ENCODE measurements at regions not wholly inside any gene's neighbourhood (a gene's known extent, or its start where the extent isn't known, plus 50 kb on each side); places are given as distances from the start of the nearest gene placed in this dataset.

GRCh38 chr2:104698276-104698675 lies 155.6 kb upstream of the POU3F3 start:
- DNase-seq = no peak
- Histone ChIP-seq H3K9me3 (no peaks in the 10 kb centered on the region), H3K4me1 (no peaks in the 10 kb centered on the region), H3K27ac (no peak overlapping the region), H3K36me3 (no peaks in the 10 kb centered on the region), H3K4me3 (no peak overlapping the region), H3K27me3 (no peaks in the 10 kb centered on the region)
- no peak for TF ChIP-seq POLR2A (IDR thresholded peaks at IDR 0.05)
- no peak for TF ChIP-seq CTCF (IDR thresholded peaks at IDR 0.05)

- Histone ChIP-seq H3K36me3 (no peaks in the 10 kb centered on the region), H3K4me1 (no peaks in the 10 kb centered on the region), H3K9me3 (no peaks in the 10 kb centered on the region), H3K27ac (no peak overlapping the region), H3K27me3 (no peaks in the 10 kb centered on the region), H3K4me3 (no peak overlapping the region)
- no peak for TF ChIP-seq POLR2A (IDR thresholded peaks at IDR 0.05)
- TF ChIP-seq CTCF (IDR thresholded peaks at IDR 0.05) = no peak
- DNase-seq = no peak
Measured at GRCh38 chr2:104701411-104701911, 152.5 kb upstream of the POU3F3 start.

GRCh38 chr2:104702031-104702850 lies 151.7 kb upstream of the POU3F3 start:
- no peak for DNase-seq

GRCh38 chr2:104703669-104704068 lies 150.2 kb upstream of the POU3F3 start:
- Histone ChIP-seq H3K27me3 (no peaks in the 10 kb centered on the region), H3K4me1 (no peaks in the 10 kb centered on the region), H3K9me3 (no peaks in the 10 kb centered on the region), H3K36me3 (no peaks in the 10 kb centered on the region), H3K27ac (no peak overlapping the region), H3K4me3 (no peak overlapping the region)
- no peak for TF ChIP-seq POLR2A (IDR thresholded peaks at IDR 0.05)
- no peak for DNase-seq

More at GRCh38 chr2:104702031-104702850, 151.7 kb upstream of the POU3F3 start:
- H3K36me3 ChIP-seq = no peaks in the 10 kb centered on the region
- H3K4me3 ChIP-seq = no peak overlapping the region
- TF ChIP-seq POLR2A (IDR thresholded peaks at IDR 0.05) = no peak
- TF ChIP-seq CTCF (IDR thresholded peaks at IDR 0.05) = no peak
- H3K9me3 ChIP-seq = no peaks in the 10 kb centered on the region
- no peaks in the 10 kb centered on the region for H3K4me1 ChIP-seq
- no peak overlapping the region for H3K27ac ChIP-seq
- H3K27me3 ChIP-seq = no peaks in the 10 kb centered on the region

GRCh38 chr2:104704496-104705245 lies 149.2 kb upstream of the POU3F3 start:
- TF ChIP-seq CTCF (IDR thresholded peaks at IDR 0.05) (no peak), POLR2A (IDR thresholded peaks at IDR 0.05) (no peak)
- Histone ChIP-seq H3K27me3 (no peaks in the 10 kb centered on the region), H3K27ac (no peak overlapping the region), H3K4me1 (no peaks in the 10 kb centered on the region), H3K36me3 (no peaks in the 10 kb centered on the region), H3K4me3 (no peak overlapping the region), H3K9me3 (no peaks in the 10 kb centered on the region)
- DNase-seq = no peak

- TF ChIP-seq POLR2A (IDR thresholded peaks at IDR 0.05) (no peak), CTCF (IDR thresholded peaks at IDR 0.05) (no peak)
- no peak for DNase-seq
- H3K27ac ChIP-seq = no peak overlapping the region
- H3K9me3 ChIP-seq = no peaks in the 10 kb centered on the region
- H3K27me3 ChIP-seq = no peaks in the 10 kb centered on the region
- H3K36me3 ChIP-seq = no peaks in the 10 kb centered on the region
- no peaks in the 10 kb centered on the region for H3K4me1 ChIP-seq
- H3K4me3 ChIP-seq = no peak overlapping the region
Measured at GRCh38 chr2:104707056-104707455, 146.9 kb upstream of the POU3F3 start.

Measured in Peyer's patch (tissue), 4 donors.